Right ventricle myocardium superior (tissue), 1 donor: ENCODE measurements at regions not wholly inside any gene's neighbourhood (a gene's known extent, or its start where the extent isn't known, plus 50 kb on each side); places are given as distances from the start of the nearest gene placed in this dataset.
"Not testable (repeated sequence)": the region's sequence is repeated elsewhere in the genome, so short reads cannot be mapped to it uniquely, and the experiment has no call there.

Experiments
- ATAC-seq: fragments of 200-7000 bp; cut with Tn5 transposase; one replicate; pipeline ENCODE4 v1.9.1; 2020; ENCODE audit warnings: mild to moderate bottlenecking; ENCODE audit not compliant: poor library complexity
- DNase-seq: peaks from one replicate; pipeline ENCODE4 v3.0.0-alpha.2; 2020
- intact Hi-C: fragments of 100-400 bp; cut with DNase I; formaldehyde crosslinking; loops from one replicate; pipeline ENCODE4 v1.11.2; 2022
- donor health status: DM: no; HTN: yes; CAD: no; lungs with severe emphysema.

DNA sequence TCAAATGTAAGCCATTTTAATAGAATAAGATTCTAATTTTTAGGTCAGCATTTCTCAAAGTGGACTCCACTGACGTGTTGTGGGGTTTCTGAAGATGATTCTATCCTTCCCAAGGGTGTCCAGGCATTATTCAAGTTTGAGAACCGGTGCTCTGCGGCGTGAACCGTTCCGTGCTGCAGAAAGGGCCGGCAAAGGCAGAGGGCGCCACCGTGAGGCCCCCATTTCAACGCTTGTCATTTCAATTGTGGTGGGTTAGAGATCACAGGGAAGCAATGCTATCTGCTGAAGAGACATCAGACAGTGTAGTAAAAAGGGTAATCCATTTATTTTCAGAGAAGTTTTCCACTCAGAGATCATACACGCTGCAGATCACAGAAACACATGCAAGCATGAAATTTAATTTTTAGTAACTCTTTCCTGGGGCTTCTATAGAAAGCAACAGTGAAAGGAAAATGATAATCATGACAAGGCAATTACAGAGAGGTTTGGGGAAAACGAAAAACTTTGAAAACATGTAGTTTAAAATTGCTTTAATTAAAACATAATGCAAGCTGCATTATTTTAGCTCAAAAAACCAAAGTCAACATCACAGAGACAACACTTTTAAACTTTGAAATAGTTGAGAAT lies 201.7 kb downstream of the EXOC5 start:
- intact Hi-C loops = no loop called here
- ATAC-seq (no peak), DNase-seq (peak; percentile 46)

DNA sequence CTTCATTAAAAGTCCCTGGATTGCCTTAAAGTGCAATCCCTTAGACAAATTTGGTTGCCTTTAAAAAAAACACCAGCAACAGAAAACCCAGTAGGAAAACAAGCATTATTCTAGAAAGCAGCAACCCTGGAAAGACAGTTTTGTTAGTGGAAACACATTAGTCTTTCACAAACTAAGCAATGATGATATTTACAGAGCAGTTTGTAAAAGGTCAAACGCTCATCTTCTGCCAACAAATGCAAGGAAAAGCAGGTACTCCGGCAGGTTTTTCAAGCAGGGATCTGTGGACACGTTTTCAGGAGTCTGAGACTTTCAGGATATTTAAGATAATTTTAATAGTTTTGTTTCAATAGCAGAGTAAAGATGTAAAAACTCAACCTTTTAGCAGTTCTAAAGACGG lies 202.2 kb downstream of the EXOC5 start:
- intact Hi-C loops = no loop called here
- DNase-seq (no peak), ATAC-seq (no peak)

DNA sequence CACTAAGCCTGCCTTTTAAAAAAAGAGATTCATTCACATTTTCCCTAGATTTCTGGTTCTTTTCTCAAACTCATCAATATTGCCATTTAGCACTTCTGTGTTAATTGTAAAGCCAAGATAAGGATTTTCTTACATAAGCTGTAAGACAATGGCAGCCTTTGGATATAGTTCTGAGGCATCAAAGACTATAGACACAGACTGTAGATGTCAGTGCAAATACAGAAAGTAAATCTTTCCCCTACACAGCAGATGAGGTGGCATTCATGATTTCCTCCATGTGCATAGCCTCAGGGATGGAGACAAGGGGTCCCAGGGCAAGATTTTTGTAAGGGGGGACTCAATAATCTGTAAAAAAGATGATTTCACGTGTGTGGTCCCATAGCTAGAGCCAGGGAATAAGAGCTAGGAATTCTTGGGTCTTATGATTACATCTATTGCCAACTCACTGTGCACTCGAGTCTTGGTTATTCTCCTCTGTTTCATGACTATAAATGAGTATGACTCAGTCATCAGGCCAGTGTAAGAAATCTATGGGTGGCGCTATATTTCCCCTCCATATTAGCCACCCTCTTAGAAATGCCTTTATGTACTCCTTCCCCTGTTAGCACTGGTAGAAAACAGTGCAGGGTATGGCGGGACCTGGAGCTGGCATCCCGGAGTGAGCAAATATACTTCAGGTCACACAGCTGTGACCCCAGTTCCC lies 207.5 kb downstream of the EXOC5 start:
- intact Hi-C loops = no loop called here
- DNase-seq (no peak), ATAC-seq (no peak)

DNA sequence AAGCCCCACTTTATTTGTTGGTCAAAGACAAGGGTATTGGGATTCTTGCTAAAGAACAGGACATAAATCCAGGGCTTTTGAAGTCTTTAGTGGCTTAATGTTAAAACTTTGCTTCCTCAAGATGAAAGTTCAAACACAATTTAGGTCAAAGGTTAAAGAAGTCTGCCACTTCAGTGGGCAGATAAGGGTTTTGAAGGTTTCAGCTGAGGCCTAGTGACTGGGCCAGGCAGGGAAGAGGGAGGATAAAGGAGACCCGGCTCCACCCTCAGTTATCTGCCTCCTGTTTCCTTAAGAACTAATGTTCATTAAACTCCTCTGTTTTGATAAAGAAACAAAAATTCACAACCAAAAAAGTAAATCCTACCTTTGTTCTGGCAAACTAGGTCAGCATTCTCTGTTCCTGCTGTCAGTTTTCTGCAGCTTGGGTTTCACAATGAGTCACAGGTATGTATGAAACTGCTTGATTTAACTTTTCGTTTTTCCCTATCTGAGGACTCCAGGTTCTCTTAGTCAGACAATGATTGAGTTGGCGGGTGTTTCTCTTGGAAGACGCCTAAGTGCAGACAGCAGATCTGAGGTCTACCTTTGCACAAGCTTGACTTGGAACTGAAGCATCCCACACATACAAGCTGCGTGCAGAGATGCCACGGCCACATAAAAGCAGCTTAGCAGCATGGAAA lies 208.3 kb downstream of the EXOC5 start:
- DNase-seq (no peak), ATAC-seq (no peak)
- intact Hi-C loops = no loop called here

DNA sequence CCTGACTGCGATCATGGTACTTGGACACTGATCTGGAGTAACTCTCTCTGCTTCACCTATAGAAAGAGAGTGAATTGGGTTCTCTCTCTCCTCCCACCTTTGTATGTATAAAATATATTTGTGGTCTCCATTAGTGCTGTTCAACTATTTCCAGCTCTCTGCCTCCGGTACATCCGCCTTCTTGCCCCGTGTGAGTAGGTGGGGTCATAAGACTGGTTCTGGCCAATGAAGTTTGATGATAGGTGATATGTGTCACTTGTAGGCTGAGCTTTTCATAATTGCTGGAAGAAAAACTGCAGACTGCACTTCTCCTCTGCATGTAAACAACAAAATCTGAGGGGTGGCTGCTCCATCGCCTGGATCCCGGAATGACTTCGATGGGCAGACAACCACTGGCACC lies 210.4 kb downstream of the EXOC5 start:
- intact Hi-C loops = no loop called here
- no peak for DNase-seq
- ATAC-seq = no peak

DNA sequence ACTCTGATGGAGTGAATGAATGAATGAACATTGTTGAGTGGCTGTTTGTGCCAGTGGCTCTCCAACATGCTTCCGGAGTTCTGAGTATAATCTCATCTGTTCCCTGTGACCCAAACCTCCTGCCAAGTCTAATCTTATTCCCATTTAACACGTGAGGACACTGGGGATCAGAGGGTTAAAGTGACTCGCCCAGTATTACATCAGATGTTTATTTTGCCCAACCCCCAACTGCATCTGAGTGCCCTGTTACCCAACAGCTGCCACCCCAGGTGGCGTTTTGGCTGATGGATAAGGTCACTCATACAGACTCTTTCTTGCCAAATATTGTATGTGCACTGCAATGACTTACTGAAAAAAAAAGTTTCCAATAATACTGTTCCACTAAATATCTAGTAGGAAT lies 210.9 kb downstream of the EXOC5 start:
- DNase-seq (no peak), ATAC-seq (no peak)
- intact Hi-C loops = no loop called here

DNA sequence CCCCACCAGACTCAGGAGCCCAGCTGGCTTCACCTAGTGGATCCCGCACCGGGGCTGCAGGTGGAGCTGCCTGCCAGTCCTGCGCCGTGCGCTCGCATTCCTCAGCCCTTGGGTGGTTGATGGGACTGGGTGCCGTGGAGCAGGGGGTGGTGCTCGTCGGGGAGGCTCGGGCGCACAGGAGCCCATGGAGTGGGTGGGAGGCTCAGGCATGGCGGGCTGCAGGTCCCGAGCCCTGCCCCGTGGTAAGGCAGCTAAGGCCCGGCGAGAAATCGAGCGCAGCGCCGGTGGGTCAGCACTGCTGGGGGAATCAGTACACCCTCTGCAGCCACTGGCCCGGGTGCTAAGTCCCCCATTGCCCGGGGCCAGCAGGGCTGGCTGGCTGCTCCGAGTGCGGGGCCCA lies 212.2 kb downstream of the EXOC5 start:
- DNase-seq, ATAC-seq, intact Hi-C loops: not testable (repeated sequence)

DNA sequence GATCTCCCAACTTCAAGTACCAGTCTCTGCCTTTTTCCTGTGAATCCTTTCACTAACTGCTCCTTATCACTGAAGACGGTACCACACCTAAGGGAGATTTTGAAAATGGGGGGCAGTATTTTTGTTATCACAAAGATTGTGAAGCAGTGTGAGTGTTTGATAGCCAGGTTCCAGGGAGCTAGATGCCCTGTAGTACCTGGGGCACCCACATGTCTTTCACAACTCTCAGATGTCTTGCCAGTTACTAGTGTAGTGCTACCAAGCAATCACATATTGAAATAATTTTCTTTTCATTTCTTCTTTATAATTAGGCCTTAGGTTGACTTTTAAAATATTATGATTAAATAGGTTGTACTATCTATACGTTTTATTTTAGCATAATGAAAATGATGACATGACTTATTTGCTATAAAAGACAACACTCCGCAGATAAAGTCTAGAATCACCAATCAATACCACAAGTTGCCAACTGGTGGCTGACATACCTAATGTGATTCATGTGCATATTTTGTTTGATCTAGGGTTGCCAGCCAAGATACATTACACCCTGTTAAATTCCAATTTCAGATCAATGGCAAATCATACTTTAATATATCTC lies 215.9 kb downstream of the EXOC5 start:
- DNase-seq = no peak
- intact Hi-C loops = no loop called here
- no peak for ATAC-seq

DNA sequence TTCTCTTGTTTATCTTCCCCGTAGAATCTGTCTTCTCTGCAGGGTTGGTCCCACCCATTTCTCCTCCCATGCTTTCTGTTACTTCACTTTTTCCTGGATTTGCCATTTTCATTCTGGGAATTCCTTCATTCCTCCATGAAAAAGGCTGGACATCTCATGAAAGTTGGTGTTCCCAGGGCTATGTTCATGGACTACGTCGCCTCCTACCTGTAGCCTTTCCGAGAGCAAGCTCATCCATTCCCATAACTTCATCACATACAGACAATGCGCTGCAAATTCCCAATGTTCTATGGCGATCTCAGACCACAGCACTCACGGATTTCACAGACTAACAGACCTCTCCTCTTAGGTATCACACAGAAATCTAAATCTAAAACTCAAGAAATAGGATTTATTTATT lies 217.1 kb downstream of the EXOC5 start:
- intact Hi-C loops = no loop called here
- DNase-seq (no peak), ATAC-seq (no peak)

DNA sequence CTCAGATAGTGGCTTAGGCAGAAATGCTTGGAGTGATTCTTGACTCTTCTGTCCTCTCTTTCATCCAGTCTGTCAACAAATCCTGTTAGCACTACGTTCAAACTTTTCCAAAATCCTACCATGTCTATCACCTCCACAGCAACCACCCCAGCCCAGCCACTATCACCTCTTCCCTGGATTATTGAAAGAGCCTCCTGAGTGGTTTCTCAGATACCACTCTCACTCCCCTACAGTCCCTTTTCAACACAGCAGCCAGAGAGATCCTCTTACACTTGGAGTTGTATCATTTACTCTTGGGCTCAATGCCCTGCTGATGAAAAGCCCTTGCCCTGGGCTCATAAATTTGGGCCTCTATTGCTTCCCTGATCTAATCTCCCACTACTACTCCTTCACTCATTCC lies 218.9 kb downstream of the EXOC5 start:
- intact Hi-C loops = no loop called here
- DNase-seq = no peak
- no peak for ATAC-seq

DNA sequence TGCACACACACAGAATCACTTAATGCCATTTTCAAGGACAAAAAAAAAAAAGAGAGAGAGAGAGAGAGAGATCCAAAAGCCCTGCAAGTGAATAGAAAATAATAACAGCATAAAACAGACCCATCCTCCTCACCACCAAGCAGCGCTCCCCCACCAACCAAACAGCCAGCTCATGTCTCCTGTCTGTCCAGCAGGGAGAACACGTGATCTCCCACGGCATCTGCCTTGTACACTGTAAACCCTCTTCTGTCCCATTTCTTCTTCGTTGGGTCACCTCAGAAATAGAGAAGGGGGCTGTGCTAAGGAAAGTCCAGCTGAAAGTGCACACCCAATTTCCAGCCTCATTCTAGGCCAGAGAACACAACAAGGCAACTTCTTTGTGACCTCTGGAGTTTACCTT lies 222.5 kb downstream of the EXOC5 start:
- intact Hi-C loops = no loop called here
- ATAC-seq (no peak), DNase-seq (no peak)

DNA sequence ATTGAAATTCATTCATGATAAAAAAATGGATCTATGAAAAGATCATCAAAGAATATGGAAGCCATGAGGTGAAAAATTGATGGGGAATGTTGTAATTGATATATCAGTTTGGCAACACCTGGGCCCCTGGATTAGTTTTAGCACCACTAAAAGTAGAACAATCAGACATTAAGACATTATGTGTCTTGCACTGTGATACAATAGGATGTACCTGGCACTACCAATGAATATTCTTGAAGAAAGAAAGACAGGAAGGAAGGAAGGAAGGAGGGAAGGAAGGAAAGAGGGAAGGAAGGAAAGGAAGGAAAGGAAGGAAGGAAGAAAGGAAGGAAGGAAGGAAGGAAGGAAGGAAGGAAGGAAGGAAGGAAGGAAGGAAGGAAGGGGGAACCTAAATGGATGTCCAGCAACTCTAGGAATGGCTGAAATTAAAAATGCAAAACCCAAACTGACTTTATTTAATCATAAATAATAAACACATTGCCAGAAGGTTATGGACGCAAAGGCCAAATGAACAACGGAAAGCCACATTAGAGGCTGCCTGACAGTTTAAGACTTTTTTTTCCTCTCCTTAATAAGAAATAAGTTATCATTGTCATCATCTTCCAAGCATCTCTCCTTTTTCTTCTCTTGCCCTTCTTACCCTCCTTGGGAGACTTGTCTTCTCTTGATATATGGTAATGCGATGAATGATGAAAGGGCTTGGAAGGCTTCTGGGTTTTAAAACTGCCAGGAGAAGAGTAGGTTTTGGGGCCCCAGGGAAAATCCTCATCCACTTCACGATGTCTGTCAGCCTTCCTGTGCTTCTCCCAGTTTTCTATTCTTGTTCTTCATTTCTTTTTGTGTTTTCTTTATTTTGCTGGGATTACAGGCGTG lies 224.4 kb downstream of the EXOC5 start:
- DNase-seq, intact Hi-C loops, ATAC-seq: not testable (repeated sequence)

DNA sequence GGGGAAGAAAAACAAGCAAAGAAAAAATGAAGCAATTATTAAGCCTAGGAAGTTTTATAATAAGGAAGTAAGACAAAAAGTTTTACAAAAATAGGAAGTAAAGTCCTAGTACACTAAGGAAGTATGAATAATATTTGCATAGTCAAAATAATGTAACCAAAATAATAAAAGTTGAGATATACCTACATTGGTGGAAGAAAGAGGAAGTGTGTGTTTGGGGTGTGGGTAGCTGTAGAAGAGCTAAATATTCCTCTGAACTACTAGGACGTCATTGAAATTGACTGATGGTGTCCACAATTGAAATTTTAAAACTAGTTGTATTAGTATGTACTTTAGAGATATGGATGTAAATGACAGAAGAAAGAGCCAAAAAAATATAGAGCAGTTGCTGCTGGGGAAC lies 228.4 kb upstream of the OTX2 start:
- no peak for ATAC-seq
- DNase-seq = no peak
- intact Hi-C loops = no loop called here

DNA sequence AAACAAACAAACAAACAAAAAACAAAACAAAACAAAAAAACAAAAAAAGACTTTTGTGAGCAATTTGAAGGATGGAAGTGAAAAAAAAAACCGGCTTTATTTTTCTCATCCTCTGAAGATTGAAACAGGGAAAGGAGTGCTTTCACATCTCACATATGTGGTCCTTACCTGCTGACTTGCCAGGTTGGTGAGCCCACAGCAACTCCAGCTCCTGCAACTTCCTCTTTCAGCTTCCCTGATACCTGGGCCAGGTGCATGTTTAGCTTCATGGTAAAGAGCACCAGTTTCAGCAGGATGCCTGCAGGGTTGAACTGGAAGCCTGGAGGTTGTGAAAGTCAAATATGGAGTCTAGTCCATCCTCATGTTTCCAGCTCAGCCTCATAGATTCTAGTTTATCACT lies 221.2 kb upstream of the OTX2 start:
- intact Hi-C loops = no loop called here
- no peak for DNase-seq
- ATAC-seq = no peak

DNA sequence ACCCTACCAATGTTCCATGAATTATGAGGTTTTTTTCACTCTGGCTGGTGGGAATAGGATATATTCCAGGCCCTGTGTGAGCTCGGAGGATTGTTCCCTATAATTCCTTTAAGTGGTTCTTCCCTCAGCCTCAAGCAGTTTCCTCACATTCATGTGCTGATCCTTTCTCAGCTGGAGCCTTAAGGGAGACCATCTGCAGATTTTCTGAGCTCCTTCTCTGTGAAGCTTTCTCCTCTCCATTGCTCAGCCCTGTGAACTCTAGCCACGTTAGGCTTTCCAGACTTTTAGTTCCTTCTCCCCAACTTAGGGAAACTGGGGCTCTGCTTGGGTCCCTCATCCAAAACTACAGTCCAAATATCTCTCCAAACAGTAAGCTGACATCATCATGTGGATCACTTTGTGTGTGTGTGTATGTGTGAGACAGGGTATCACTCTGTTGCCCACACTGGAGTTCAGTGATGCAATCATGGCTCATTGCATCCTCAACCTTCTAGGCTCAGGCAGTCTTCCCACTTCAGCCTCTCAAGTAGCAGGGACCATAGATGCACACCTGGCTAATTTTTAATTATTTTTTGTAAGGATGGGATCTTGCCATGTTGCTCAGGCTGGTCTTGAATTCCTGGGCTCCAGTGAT lies 219.5 kb upstream of the OTX2 start:
- ATAC-seq (no peak), DNase-seq (no peak)
- intact Hi-C loops = no loop called here

DNA sequence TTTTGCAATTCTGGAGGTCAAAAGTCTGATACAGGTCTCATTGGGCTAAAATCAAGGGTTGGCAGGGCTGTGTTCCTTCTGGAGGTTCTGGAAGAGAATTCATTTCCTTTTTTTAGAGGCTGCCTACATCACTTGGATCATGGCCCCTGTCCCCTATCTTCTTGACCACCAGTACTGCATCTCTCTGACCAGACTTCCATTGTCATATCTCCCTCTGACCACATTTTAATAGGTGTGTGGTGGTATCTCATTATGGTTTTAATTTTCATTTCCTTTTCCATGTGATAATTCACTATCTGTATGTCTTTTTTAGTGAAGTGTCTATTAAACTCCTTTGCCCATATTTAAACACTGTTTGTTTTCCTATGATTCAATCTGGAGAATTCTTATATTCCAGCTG lies 215.2 kb upstream of the OTX2 start:
- ATAC-seq = no peak

DNA sequence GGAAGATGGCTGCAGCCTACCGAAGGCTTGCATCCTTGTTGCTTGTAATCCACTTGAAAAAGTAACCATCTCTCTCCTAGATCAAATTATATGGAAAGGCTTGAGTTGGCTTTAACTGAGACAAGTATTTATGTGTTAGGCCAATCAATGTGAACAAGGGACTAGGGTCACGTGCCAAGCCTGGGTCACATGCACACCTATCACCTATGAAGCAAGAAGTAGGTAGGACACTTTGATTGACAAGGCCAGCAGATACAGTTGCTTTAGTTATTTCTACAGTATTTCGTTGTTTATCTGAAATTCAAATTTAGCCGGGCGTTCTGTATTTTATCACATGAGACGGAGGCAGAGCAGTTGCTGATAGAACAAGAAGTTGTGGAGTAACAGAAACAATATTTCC lies 212.3 kb upstream of the OTX2 start:
- no peak for ATAC-seq
- intact Hi-C loops = no loop called here
- DNase-seq = no peak

More for the DNA sequence above, 215.2 kb upstream of the OTX2 start:
- DNase-seq = no peak
- intact Hi-C loops = no loop called here

DNA sequence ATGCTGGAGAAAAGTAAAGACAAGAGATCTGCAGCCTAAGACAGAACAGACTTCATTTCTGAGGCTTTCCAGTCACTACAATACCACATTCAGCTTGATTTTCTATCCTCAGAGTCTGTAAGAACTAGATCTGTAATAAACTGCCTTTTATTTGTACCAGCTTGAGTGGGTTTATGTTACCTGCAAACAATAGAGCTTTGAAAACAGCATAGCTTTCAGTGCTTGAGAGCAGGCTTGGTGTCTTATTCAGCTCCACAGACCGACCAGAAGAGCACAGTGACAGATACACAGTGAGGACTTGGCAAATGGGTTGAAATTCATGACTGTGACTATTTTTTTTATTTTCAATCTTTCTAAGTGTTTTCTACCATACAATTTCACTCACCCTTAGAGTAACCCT lies 207.8 kb upstream of the OTX2 start:
- DNase-seq (no peak), ATAC-seq (no peak)
- intact Hi-C loops = no loop called here

DNA sequence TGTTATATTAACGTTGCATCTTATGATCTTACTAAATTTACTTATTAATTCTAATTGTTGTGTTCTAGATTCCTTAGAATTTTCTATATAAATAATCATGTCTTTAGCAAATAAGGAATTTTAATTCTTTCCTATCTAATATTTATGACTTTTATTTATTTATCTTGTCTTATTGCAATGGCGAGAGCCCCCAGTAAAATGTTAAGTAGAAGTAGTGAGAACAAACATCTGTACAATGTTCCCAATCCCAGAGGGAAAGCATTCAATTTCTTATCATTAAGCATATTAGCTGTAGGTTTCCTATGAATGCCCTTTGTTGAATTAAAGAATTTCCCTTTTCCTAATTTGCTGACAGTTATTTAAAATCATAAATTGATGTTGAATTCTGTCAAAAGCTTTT lies 203.7 kb upstream of the OTX2 start:
- DNase-seq (no peak), ATAC-seq (no peak)
- intact Hi-C loops = no loop called here
